ENCODE measurements at regions not wholly inside any gene's neighbourhood (a gene's known extent, or its start where the extent isn't known, plus 50 kb on each side); places are given as distances from the start of the nearest gene placed in this dataset.

GRCh38 chr12:115259968-115260747, 576.2 kb upstream of the TBX3 start:
- no peak for DNase-seq (ENCODE audit: low spot score)

- DNase-seq (ENCODE audit: low spot score), result peak; percentile 21
These were observed 573.8 kb upstream of the TBX3 start for GRCh38 chr12:115257791-115258190.

GRCh38 chr12:115255962-115256361, 572.0 kb upstream of the TBX3 start:
- DNase-seq (ENCODE audit: low spot score), result no peak

- no peak for DNase-seq (ENCODE audit: low spot score)
These were observed 571.3 kb upstream of the TBX3 start for GRCh38 chr12:115255257-115255656.

- DNase-seq (ENCODE audit: low spot score), result no peak
These were observed 569.1 kb upstream of the TBX3 start for GRCh38 chr12:115253049-115253448.

GRCh38 chr12:115251727-115252126, 567.8 kb upstream of the TBX3 start:
- DNase-seq (ENCODE audit: low spot score), result no peak

GRCh38 chr12:115249671-115250278, 565.8 kb upstream of the TBX3 start:
- DNase-seq (ENCODE audit: low spot score), result no peak

GRCh38 chr12:115245020-115245419, 561.0 kb upstream of the TBX3 start:
- DNase-seq (ENCODE audit: low spot score), result no peak

- no peak for DNase-seq (ENCODE audit: low spot score)
These were observed 560.1 kb upstream of the TBX3 start for GRCh38 chr12:115243933-115244628.

GRCh38 chr12:115240251-115240650, 556.3 kb upstream of the TBX3 start:
- DNase-seq (ENCODE audit: low spot score), result no peak

- no peak for DNase-seq (ENCODE audit: low spot score)
These were observed 551.9 kb upstream of the TBX3 start for GRCh38 chr12:115235880-115236279.

- no peak for DNase-seq (ENCODE audit: low spot score)
These were observed 550.0 kb upstream of the TBX3 start for GRCh38 chr12:115233891-115234543.

GRCh38 chr12:115232455-115233156, 548.6 kb upstream of the TBX3 start:
- peak; percentile 33 for DNase-seq (ENCODE audit: low spot score)

- no peak for DNase-seq (ENCODE audit: low spot score)
These were observed 546.6 kb upstream of the TBX3 start for GRCh38 chr12:115230606-115231005.

- DNase-seq (ENCODE audit: low spot score), result no peak
These were observed 545.5 kb upstream of the TBX3 start for GRCh38 chr12:115229517-115229916.

- no peak for DNase-seq (ENCODE audit: low spot score)
These were observed 544.5 kb upstream of the TBX3 start for GRCh38 chr12:115228434-115228833.

- peak; percentile 84 for DNase-seq (ENCODE audit: low spot score)
These were observed 543.2 kb upstream of the TBX3 start for GRCh38 chr12:115227137-115227615.

- no peak for DNase-seq (ENCODE audit: low spot score)
These were observed 541.9 kb upstream of the TBX3 start for GRCh38 chr12:115225845-115226244.

GRCh38 chr12:115223991-115224390, 540.0 kb upstream of the TBX3 start:
- no peak for DNase-seq (ENCODE audit: low spot score)

GRCh38 chr12:115223322-115223721, 539.3 kb upstream of the TBX3 start:
- DNase-seq (ENCODE audit: low spot score), result no peak

GRCh38 chr12:115222220-115222619, 538.2 kb upstream of the TBX3 start:
- DNase-seq (ENCODE audit: low spot score), result no peak

GRCh38 chr12:115216301-115216700, 532.3 kb upstream of the TBX3 start:
- DNase-seq (ENCODE audit: low spot score), result no peak

All from AG20443 (cell line).